Fibroblast of lung (primary cell): ENCODE measurements at regions not wholly inside any gene's neighbourhood (a gene's known extent, or its start where the extent isn't known, plus 50 kb on each side); places are given as distances from the start of the nearest gene placed in this dataset.

Source experiments
- DNase-seq, 2 donors: peaks; one replicate each; pipeline versions ENCODE4 v3.0.0 to v3.0.0-alpha.2; 2010; ENCODE audit warnings: low read depth in 2 of 2
- H2AFZ ChIP-seq: 2 replicates; pipeline ENCODE4 v1.5.1; 2012; ENCODE audit warnings: low read length, control low read depth, inconsistent platforms
- H3K27ac ChIP-seq: 2 replicates; pipeline ENCODE4 v1.5.1; 2011; ENCODE audit warnings: low read length, control low read depth; ENCODE audit not compliant: insufficient read depth
- H3K27me3 ChIP-seq: 2 replicates; pipeline ENCODE4 v1.5.1; 2011; ENCODE audit warnings: mild to moderate bottlenecking, low read length; ENCODE audit not compliant: control insufficient read depth, insufficient read depth
- H3K36me3 ChIP-seq: 2 replicates; pipeline ENCODE4 v1.5.1; 2011; ENCODE audit warnings: low read length; ENCODE audit not compliant: control insufficient read depth, insufficient read depth
- H3K4me1 ChIP-seq: 2 replicates; pipeline ENCODE4 v1.5.1; 2011; ENCODE audit warnings: low read length; ENCODE audit not compliant: control insufficient read depth, insufficient read depth; ENCODE audit errors: extremely low read depth
- H3K4me2 ChIP-seq: 2 replicates; pipeline ENCODE4 v1.5.1; 2011; ENCODE audit warnings: low read length, control low read depth; ENCODE audit not compliant: insufficient read depth; ENCODE audit errors: extremely low read depth
- H3K4me3 ChIP-seq, 4 experiments: fragments of 200-600 bp in 1 of 4; sonication (generic) in 1 of 4; replicated peaks in 1 of 4; 2 replicates each; pipeline ENCODE4 v1.5.1; 2011 to 2016; ENCODE audit warnings: low read length in 4 of 4, low read depth in 3 of 4, mild to moderate bottlenecking in 3 of 4, control low read depth in 2 of 4, inconsistent platforms in 1 of 4, mixed read lengths in 1 of 4; ENCODE audit not compliant: insufficient read depth in 1 of 4; ENCODE audit errors: control extremely low read depth in 1 of 4
- H3K79me2 ChIP-seq: 2 replicates; pipeline ENCODE4 v1.5.1; 2012; ENCODE audit warnings: mild to moderate bottlenecking, low read length, inconsistent platforms; ENCODE audit not compliant: control insufficient read depth, insufficient read depth
- H3K9ac ChIP-seq: 2 replicates; pipeline ENCODE4 v1.5.1; 2011; ENCODE audit warnings: mild to moderate bottlenecking, low read length, control low read depth; ENCODE audit not compliant: insufficient read depth
- H3K9me3 ChIP-seq: 2 replicates; pipeline ENCODE4 v1.5.1; 2012; ENCODE audit warnings: low read depth, low read length; ENCODE audit not compliant: control insufficient read depth, insufficient read depth
- H4K20me1 ChIP-seq: 2 replicates; pipeline ENCODE4 v1.5.1; 2011; ENCODE audit warnings: low read length; ENCODE audit not compliant: control insufficient read depth, insufficient read depth; ENCODE audit errors: extremely low read depth
- EZH2 ChIP-seq: IDR thresholded peaks from 2 replicates; pipeline ENCODE4 v1.5.1; 2012; ENCODE audit warnings: low read length, control low read depth, mild to moderate bottlenecking; ENCODE audit errors: missing control alignments
- TF ChIP-seq, protein P1 (sequence below), 2 donors: IDR thresholded peaks in 1 of 2; conservative IDR thresholded peaks in 1 of 2; 1 replicate in 1 of 2; 2 replicates in 1 of 2; pipeline ENCODE4 v1.5.1; 2011 to 2012; ENCODE audit warnings: low read length in 2 of 2, control low read depth in 1 of 2, inconsistent platforms in 1 of 2, low read depth in 1 of 2, mild to moderate bottlenecking in 1 of 2

GRCh38 chr17:79438058-79438457, 172.8 kb downstream of the RBFOX3 start:
- Histone ChIP-seq H2AFZ (no peak overlapping the region), H4K20me1 (no peaks in the 10 kb centered on the region), H3K4me2 (no peak overlapping the region), H3K27ac (no peak overlapping the region), H3K79me2 (no peaks in the 10 kb centered on the region), H3K4me1 (no peaks in the 10 kb centered on the region), H3K9ac (no peak overlapping the region), H3K36me3 (no peaks in the 10 kb centered on the region), H3K9me3 (no peaks in the 10 kb centered on the region), H3K4me3 (no peak overlapping the region), H3K27me3 (no peaks in the 10 kb centered on the region)
- no peak for DNase-seq
- TF ChIP-seq EZH2 = no peak
- TF ChIP-seq, protein P1, sequence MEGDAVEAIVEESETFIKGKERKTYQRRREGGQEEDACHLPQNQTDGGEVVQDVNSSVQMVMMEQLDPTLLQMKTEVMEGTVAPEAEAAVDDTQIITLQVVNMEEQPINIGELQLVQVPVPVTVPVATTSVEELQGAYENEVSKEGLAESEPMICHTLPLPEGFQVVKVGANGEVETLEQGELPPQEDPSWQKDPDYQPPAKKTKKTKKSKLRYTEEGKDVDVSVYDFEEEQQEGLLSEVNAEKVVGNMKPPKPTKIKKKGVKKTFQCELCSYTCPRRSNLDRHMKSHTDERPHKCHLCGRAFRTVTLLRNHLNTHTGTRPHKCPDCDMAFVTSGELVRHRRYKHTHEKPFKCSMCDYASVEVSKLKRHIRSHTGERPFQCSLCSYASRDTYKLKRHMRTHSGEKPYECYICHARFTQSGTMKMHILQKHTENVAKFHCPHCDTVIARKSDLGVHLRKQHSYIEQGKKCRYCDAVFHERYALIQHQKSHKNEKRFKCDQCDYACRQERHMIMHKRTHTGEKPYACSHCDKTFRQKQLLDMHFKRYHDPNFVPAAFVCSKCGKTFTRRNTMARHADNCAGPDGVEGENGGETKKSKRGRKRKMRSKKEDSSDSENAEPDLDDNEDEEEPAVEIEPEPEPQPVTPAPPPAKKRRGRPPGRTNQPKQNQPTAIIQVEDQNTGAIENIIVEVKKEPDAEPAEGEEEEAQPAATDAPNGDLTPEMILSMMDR (conservative IDR thresholded peaks at IDR 0.05 in 1 of 2, IDR thresholded peaks at IDR 0.05 in 1 of 2; ENCODE audit: low read depth in 1 of 2, low read length in 2 of 2) = no peak

- Histone ChIP-seq H2AFZ (no peak overlapping the region), H3K4me1 (no peaks in the 10 kb centered on the region), H3K27ac (no peak overlapping the region), H3K36me3 (no peaks in the 10 kb centered on the region), H3K4me2 (no peak overlapping the region), H3K9ac (no peak overlapping the region), H3K27me3 (no peaks in the 10 kb centered on the region), H3K79me2 (no peaks in the 10 kb centered on the region), H4K20me1 (no peaks in the 10 kb centered on the region), H3K9me3 (no peaks in the 10 kb centered on the region), H3K4me3 (no peak overlapping the region)
- TF ChIP-seq, protein P1 (conservative IDR thresholded peaks at IDR 0.05 in 1 of 2, IDR thresholded peaks at IDR 0.05 in 1 of 2; ENCODE audit: low read depth in 1 of 2, low read length in 2 of 2) = no peak
- TF ChIP-seq EZH2 = no peak
- no peak for DNase-seq
Measured at GRCh38 chr17:79437081-79437480, 173.8 kb downstream of the RBFOX3 start.

DNA sequence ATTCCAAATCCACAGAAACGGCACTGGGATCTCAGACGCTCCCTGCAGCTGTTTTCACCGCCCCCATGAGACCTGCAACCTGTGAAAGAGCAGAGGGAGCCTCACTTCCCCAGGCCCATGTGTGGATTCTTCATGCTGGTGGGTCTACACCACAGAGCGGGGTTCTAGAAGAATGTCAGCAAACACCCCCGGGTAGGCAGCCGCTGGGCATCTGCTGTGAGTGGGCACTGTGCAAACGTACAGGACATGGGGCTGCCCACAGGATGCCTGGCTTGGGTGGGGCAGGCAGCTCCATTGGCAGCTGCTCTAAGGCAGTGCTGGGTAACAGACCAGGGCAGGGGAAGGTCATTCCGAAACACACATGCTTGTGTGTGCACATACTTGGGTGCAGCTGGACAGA, 174.9 kb downstream of the RBFOX3 start:
- H3K36me3 ChIP-seq = no peaks in the 10 kb centered on the region
- no peak for DNase-seq
- no peak overlapping the region for H3K4me2 ChIP-seq
- no peaks in the 10 kb centered on the region for H3K27me3 ChIP-seq
- no peaks in the 10 kb centered on the region for H4K20me1 ChIP-seq
- H3K9me3 ChIP-seq = no peaks in the 10 kb centered on the region
- TF ChIP-seq, protein P1 (conservative IDR thresholded peaks at IDR 0.05 in 1 of 2, IDR thresholded peaks at IDR 0.05 in 1 of 2; ENCODE audit: low read depth in 1 of 2, low read length in 2 of 2) = no peak
- no peak for TF ChIP-seq EZH2
- H2AFZ ChIP-seq = no peak overlapping the region
- H3K27ac ChIP-seq = no peak overlapping the region
- no peak overlapping the region for H3K4me3 ChIP-seq
- no peak overlapping the region for H3K9ac ChIP-seq
- no peaks in the 10 kb centered on the region for H3K79me2 ChIP-seq
- no peaks in the 10 kb centered on the region for H3K4me1 ChIP-seq
